NK-92 treated with Interleukin-12 subunit alpha and Interleukin-12 subunit beta, amount 100 ng/mL, for 24 hours (cell line): ENCODE measurements at regions not wholly inside any gene's neighbourhood (a gene's known extent, or its start where the extent isn't known, plus 50 kb on each side); places are given as distances from the start of the nearest gene placed in this dataset.
"Not testable (repeated sequence)": the region's sequence is repeated elsewhere in the genome, so short reads cannot be mapped to it uniquely, and the experiment has no call there.

Source experiments
- DNase-seq: peaks from one replicate; lab custom pipeline; 2025; lab: John Stamatoyannopoulos, UW

GRCh38 chr7:42722198-42722597, 189.7 kb downstream of the C7orf25 start:
- DNase-seq: no peak

GRCh38 chr7:42720991-42721796, 190.7 kb downstream of the C7orf25 start:
- no peak for DNase-seq

DNA sequence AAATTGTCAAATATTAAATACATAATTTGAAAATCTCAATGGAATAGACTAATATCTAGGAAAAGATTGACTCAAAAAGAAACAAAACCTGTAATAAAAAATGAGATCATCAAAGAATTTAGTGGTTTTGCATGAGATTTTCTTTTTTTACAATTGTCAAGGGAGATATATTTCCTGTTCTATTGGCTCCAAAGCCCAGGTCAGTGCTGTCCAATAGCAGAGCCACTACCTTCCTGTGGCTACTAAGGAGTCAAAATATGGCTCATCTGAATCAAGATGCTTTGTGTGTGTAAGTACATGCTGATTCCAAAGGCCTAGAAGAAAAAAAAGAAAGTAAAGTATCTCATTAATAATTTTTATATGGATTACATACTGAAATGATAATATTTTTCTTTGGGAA, 191.9 kb downstream of the C7orf25 start:
- no peak for DNase-seq

DNA sequence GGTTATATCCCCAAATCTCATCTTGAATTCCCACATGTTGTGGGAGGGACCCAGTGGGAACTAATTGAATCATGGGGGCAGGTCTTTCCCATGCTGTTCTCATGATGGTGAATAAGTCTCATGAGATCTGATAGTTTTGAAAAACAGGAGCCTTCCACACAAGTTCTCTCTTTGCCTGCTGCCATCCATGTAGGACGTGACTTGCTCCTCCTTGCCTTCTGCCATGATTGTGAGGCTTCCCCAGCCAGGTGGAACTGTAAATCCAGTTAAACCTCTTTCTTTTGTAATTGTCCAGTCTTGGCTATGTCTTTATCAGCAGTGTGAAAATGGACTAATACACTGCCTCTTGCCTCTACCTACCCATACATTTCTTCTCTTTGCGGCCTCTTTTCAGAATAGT, 193.4 kb downstream of the C7orf25 start:
- not testable (repeated sequence) for DNase-seq

DNA sequence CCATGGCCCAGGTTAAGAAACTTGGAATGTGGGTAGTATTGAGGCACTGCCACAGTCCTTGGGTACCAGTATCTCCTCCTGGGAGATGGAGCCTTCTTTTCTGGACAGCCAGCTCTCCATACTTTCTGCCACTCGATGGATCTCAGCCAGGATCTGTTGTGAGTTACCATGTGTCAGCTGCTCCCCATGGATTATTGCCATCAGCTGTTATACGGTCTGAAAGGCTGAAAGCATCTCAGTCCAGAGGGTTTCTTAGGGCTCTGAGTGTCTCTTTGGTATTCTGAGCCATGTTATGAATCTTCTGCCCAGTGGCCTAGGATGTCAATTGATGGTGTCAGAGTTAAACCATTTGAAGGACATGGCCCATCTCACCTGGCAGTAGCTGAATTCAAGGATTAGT, 197.5 kb downstream of the C7orf25 start:
- DNase-seq: no peak

- DNase-seq: no peak
Measured at GRCh38 chr7:42709284-42709683, 202.6 kb downstream of the C7orf25 start.

DNA sequence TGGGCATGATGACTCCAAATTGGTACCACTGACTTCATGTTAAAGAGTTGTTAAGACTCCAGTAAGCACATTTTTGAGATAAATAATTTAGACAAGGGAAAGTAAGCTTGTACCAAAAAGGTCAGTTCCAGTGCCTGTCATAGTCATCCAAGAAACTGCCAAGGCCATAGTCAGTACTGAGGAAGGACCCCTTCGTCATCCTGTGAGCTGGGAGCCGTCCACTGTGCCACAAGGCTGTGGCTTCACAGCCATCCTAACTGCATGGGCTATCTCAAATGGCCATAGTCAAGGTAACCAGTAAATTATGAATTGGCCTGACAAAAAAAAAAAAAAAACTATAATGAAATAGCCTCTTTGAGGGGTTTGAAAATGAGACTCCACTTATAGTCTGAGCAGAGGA, 207.2 kb downstream of the C7orf25 start:
- no peak for DNase-seq

- no peak for DNase-seq
Measured at GRCh38 chr7:42702647-42703046, 209.2 kb downstream of the C7orf25 start.

DNA sequence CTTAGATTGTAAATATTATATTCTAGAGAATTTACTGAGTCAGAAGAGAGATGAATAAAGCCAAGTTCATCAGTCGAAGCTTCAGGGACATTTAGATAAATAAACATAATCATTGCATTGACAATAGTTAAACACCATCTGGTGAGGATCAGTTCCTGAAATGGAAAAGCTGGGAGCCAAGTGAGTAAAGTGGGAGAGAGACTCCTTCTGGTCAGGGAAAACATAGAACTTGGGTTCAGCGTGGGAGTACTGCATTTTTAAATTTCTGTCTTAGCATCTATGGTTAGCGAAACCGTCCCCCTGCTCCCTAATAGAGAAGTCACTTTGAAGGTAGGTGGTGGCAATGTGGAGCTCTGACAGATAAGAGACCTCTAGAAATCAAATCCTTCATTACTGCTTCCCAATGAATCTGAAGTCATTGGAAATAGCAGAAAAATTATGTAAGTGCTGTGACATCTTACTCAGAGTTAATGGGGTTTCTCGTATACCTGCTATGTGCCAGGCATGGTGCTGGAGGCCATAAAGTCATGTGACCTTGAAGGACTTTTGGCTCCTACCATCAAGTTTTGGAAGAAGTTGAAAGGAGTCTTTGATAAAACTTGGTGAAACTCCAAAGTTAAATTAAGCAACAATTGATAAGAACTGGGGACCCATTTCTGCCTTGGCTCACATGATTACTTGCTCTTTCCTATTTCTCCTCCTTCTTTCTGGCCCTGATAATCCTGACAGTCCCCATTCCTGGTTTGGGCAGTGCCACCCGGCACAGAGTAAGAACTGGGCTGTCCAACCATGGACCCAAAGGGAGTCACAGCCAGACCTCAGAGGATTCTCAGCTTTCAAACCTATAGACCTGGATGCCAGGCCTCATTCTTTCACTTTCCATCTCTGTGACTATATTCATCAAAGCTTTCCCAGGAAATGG, 211.2 kb downstream of the C7orf25 start:
- DNase-seq: no peak

GRCh38 chr7:42699380-42700178, 212.3 kb downstream of the C7orf25 start:
- no peak for DNase-seq

DNA sequence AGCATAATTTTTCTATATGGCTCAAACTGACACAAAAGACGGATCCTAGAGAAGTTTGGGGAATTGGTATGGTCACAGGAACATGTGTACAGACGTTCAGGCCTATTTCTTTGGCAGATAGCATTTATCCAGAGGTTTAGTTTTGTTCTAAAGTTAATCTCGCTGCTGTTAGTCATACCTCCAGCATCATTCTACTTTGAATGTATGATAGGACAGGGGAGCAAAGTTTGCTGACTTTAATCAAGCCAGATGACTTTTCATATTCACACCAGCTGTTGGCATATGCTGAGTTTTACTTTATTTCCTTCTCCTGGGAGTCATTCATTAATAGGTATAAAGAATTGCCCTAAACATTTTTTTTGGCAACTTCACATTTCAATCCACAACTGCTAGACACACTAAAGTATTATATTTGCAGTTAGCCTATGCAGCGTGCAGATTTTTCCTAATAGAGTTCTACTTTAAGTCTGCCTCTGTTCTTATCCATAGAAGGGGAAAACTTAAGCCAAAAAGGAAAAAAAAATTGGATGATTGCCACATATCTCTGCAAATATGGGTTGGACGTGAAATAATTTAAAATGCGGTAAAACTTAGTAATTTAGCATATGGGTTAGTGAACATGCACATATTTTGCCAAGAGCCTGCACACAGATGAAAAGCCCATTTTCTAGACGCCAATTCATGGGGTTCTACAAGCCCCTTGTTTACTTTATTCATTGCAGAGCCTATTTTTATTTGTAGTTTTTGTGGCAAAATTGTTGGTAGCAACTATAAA, 213.1 kb downstream of the C7orf25 start:
- DNase-seq: no peak

DNA sequence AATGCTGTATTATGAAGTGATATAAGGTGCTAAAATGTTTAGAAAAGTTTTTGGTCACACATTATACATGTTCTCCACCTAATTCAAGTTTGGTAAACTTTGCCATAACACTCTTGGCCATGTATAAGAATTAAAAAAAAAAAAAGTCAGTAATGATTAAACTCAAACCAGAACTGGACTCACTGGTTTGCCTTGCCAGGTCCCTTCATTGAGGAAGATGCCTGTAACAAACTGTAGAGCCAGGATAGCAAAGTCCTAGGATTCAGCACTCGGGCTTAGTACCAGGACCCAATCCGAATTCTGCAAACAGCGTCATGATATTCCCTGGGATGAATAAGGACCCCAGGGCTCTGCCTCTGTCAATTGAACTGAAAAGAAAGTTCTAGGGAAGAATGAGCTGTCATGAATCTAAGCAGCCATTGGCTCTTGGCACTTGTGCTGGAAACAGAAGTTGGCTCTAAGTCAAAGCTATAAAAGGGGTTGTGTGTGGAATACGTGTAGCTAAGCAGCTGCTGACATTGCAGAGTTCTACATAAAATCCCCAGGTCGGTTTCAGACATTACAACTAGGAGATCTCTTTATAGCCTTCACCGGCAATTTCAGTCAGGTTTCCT, 216.9 kb downstream of the C7orf25 start:
- DNase-seq: no peak

DNA sequence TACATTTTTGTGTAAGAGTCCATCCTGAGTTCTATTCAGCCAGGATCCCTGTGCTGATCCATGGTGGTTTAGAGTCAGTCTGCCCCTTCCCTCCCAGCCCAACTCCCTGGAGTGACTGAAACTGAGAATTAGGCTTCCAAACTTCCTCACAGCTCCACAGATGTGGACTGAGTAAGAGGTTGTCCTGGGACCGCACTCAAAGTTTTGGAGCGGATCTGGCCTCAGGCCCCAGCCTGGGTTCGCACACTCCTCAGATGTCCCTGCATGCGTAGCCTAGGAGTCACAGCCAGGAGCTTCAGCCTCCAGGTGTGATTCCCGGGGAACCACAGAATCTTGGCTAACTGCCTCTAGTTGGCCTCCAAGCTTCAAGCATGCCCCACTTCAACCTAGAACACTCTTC, 218.1 kb downstream of the C7orf25 start:
- no peak for DNase-seq

- DNase-seq: no peak
Measured at GRCh38 chr7:42692621-42693020, 219.2 kb downstream of the C7orf25 start.

GRCh38 chr7:42690794-42691639, 220.9 kb downstream of the C7orf25 start:
- DNase-seq: no peak

DNA sequence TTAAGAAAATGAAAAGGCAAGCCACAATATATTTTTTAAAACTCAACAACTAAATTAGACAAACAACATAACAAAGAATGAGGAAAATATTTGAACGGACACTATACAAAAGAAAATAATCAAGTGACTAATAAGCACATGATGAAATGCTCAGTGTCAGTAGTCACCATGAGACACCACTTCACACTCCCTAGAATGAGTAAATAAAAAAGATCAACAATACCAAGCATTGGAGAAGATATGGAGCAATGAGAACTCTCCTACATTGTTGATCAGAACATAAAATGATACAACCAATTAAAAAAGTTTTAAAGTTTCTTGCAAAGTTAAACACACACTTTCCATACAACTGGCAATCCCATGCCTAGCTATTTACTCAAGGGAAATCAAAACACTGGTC, 222.2 kb downstream of the C7orf25 start:
- no peak for DNase-seq

GRCh38 chr7:42688056-42688371, 223.9 kb downstream of the C7orf25 start:
- DNase-seq: no peak

DNA sequence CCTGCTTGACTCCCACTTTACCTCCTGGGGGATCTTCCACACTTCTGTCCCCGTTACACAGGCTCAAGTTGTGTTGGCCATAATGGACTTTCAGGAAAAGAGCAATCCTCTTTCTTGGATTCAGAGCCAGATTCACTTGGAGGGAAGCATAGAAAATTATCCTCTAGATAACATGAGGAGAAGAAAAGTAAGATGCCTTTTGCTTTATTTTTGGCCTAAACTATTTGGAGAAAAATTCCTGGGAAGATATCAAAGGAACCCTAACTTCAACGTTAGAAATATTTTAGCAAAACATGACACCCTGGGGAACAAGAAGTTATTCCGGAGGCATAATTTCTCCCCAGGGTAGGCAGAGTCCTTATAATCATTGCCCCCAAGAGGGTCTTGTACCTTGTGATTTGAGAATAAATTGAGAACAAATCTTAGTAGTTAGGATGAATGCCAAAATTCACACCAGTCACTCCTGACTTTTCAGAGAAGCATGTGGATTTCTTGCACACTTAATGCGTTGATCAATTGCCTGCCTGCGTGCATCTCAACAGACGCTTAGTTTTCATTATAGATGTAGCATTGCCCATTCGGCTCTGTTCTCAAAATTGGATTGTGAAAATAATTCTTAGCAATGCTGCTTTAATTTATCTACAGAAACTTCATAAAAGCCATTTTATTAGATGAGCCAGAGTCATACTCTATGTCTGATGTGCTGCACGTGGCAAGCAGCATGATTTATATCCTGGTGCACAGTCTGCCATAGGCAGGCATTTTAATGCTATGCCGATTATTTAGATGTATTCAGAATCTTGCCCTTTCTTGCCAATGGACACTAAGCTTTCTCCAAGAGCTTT, 224.4 kb downstream of the C7orf25 start:
- DNase-seq: no peak

DNA sequence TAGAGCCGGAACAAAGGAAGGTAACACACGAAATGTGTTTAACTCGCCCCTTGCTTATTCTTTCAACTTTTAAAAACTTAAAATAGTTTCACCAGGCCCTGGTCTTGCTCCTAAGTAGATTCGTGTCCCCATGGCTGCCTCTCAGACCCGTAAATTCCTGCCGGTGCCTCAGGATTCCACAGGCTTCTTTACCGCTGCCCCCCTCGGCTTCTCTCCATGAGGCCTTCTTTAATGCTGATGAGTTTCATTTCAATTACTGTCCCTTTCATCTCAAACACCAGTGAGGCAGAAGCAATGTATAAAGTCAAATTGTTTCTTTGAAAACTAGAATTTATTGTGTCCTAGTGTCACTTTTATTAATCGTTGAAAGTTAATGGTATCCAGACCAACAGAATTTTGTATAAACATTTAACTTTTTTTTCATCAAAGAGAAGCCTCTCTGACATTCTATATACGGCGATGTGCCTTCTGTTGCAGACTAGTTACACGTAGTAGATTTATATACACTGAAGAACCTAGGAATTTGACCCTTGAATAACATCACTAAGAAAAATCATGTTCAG, 225.2 kb downstream of the C7orf25 start:
- no peak for DNase-seq
